Lower leg skin (tissue), 3 donors: ENCODE measurements at regions not wholly inside any gene's neighbourhood (a gene's known extent, or its start where the extent isn't known, plus 50 kb on each side); places are given as distances from the start of the nearest gene placed in this dataset.

ENCODE experiments used
- CTCF ChIP-seq, 3 donors: fragments of 450-650 bp; IDR thresholded peaks; one replicate each; pipeline ENCODE4 v1.5.1; 2016; ENCODE audit warnings: antibody characterized with exemption in 3 of 3, mild to moderate bottlenecking in 3 of 3, moderate library complexity in 2 of 3
- POLR2A ChIP-seq, 2 donors: fragments of 450-650 bp; IDR thresholded peaks; one replicate each; pipeline ENCODE4 v1.6.1; 2016 to 2017; ENCODE audit warnings: antibody characterized with exemption in 2 of 2, mild to moderate bottlenecking in 1 of 2, moderate library complexity in 1 of 2

GRCh38 chr2:77823028-77823427, 300.9 kb upstream of the LRRTM4 start:
- TF ChIP-seq CTCF (IDR thresholded peaks at IDR 0.05) (no peak), POLR2A (IDR thresholded peaks at IDR 0.05) (no peak)
